Mesenchymal stem cell (in vitro differentiated cells and primary cell): ENCODE measurements at regions not wholly inside any gene's neighbourhood (a gene's known extent, or its start where the extent isn't known, plus 50 kb on each side); places are given as distances from the start of the nearest gene placed in this dataset.

Experiments used
- DNase-seq: peaks from one replicate; pipeline ENCODE4 v3.0.0-alpha.2; 2013
- H2AFZ ChIP-seq: one replicate; pipeline ENCODE4 v1.6.1; 2013; ENCODE audit warnings: low read depth, mild to moderate bottlenecking, control low read depth, inconsistent platforms, low read length, moderate library complexity
- H2AK5ac ChIP-seq: 2 replicates; pipeline ENCODE4 v1.6.1; 2013; ENCODE audit warnings: low read length, moderate library complexity, mild to moderate bottlenecking, inconsistent platforms; ENCODE audit not compliant: severe bottlenecking
- H2BK120ac ChIP-seq: one replicate; pipeline ENCODE4 v1.6.1; 2013; ENCODE audit warnings: low read depth, mild to moderate bottlenecking, inconsistent platforms, low read length, moderate library complexity
- H2BK12ac ChIP-seq, 2 experiments: one replicate each; pipeline ENCODE4 v1.6.1; 2013; ENCODE audit warnings: inconsistent platforms in 2 of 2, low read length in 2 of 2, mild to moderate bottlenecking in 2 of 2, moderate library complexity in 2 of 2, control low read depth in 1 of 2
- H2BK15ac ChIP-seq: one replicate; pipeline ENCODE4 v1.6.1; 2013; ENCODE audit warnings: mild to moderate bottlenecking, low read depth, inconsistent platforms; ENCODE audit not compliant: poor library complexity, severe bottlenecking
- H2BK5ac ChIP-seq: 2 replicates; pipeline ENCODE4 v1.6.1; 2013; ENCODE audit warnings: low read depth, mild to moderate bottlenecking, low read length, control low read depth, inconsistent platforms; ENCODE audit not compliant: poor library complexity, severe bottlenecking
- H3K14ac ChIP-seq, 2 experiments: one replicate each; pipeline ENCODE4 v1.6.1; 2013; ENCODE audit warnings: inconsistent platforms in 2 of 2, low read length in 2 of 2, control low read depth in 1 of 2, mild to moderate bottlenecking in 1 of 2, moderate library complexity in 1 of 2
- H3K18ac ChIP-seq, 2 experiments: one replicate each; pipeline ENCODE4 v1.6.1; 2013; ENCODE audit warnings: inconsistent platforms in 2 of 2, low read length in 2 of 2, control low read depth in 1 of 2, low read depth in 1 of 2, mild to moderate bottlenecking in 1 of 2
- H3K23ac ChIP-seq, 2 experiments: one replicate each; pipeline ENCODE4 v1.6.1; 2013; ENCODE audit warnings: inconsistent platforms in 2 of 2, low read length in 2 of 2, mild to moderate bottlenecking in 2 of 2, moderate library complexity in 2 of 2, control low read depth in 1 of 2
- H3K27ac ChIP-seq: 2 replicates; pipeline ENCODE4 v1.5.1; 2013; ENCODE audit warnings: mild to moderate bottlenecking, moderate library complexity, low read length, control low read depth, inconsistent platforms; ENCODE audit not compliant: poor library complexity, severe bottlenecking
- H3K27me3 ChIP-seq, 2 experiments: 2 replicates each; pipeline versions ENCODE4 v1.6.1 to v1.7.0; 2013; ENCODE audit warnings: low read length in 2 of 2, mild to moderate bottlenecking in 2 of 2, moderate library complexity in 2 of 2, control low read depth in 1 of 2, inconsistent platforms in 1 of 2; ENCODE audit not compliant: control insufficient read depth in 1 of 2, insufficient read depth in 1 of 2
- H3K36me3 ChIP-seq, 2 experiments: 2 replicates each; pipeline versions ENCODE4 v1.6.1 to v1.7.0; 2013; ENCODE audit warnings: low read length in 2 of 2, control low read depth in 1 of 2, inconsistent platforms in 1 of 2, low read depth in 1 of 2, mild to moderate bottlenecking in 1 of 2; ENCODE audit not compliant: insufficient read depth in 2 of 2, control insufficient read depth in 1 of 2
- H3K4ac ChIP-seq, 2 experiments: one replicate each; pipeline ENCODE4 v1.6.1; 2013; ENCODE audit warnings: inconsistent platforms in 2 of 2, low read length in 2 of 2, mild to moderate bottlenecking in 2 of 2, moderate library complexity in 2 of 2, control low read depth in 1 of 2, low read depth in 1 of 2
- H3K4me1 ChIP-seq: 2 replicates; pipeline ENCODE4 v1.6.1; 2013; ENCODE audit warnings: low read depth, low read length, control low read depth; ENCODE audit not compliant: control insufficient read depth, insufficient read depth
- H3K4me2 ChIP-seq: 2 replicates; pipeline ENCODE4 v1.6.1; 2013; ENCODE audit warnings: low read length, mild to moderate bottlenecking, inconsistent platforms; ENCODE audit not compliant: poor library complexity, severe bottlenecking
- H3K4me3 ChIP-seq, 2 experiments: 2 replicates each; pipeline versions ENCODE4 v1.5.1 to v1.7.0; 2013; ENCODE audit warnings: low read length in 2 of 2, mild to moderate bottlenecking in 2 of 2, control low read depth in 1 of 2, low read depth in 1 of 2; ENCODE audit not compliant: insufficient read depth in 1 of 2
- H3K79me1 ChIP-seq: replicated peaks from 2 replicates; pipeline ENCODE4 v1.6.1; 2013; ENCODE audit warnings: mild to moderate bottlenecking, control low read depth, low read length, inconsistent platforms; ENCODE audit not compliant: poor library complexity, severe bottlenecking
- H3K9ac ChIP-seq: 2 replicates; pipeline ENCODE4 v1.7.0; 2013; ENCODE audit warnings: mild to moderate bottlenecking, low read length, moderate library complexity
- H3K9me3 ChIP-seq: 2 replicates; pipeline ENCODE4 v1.7.0; 2013; ENCODE audit warnings: mild to moderate bottlenecking, low read length; ENCODE audit not compliant: control insufficient read depth
- H4K8ac ChIP-seq: one replicate; pipeline ENCODE4 v1.6.1; 2013; ENCODE audit warnings: inconsistent platforms, mild to moderate bottlenecking, low read length, moderate library complexity
- H4K91ac ChIP-seq: one replicate; pipeline ENCODE4 v1.6.1; 2013; ENCODE audit warnings: mild to moderate bottlenecking, low read length, inconsistent platforms
- whole genome bisulfite sequencing: methylation state at CpG from one replicate; pipeline ENCODE4 v1.1.7; 2013; ENCODE audit warnings: mixed read lengths; 5-methylcytosine and 5-hydroxymethylcytosine counted together

- Histone ChIP-seq H3K27ac (no peak overlapping the region), H3K23ac (no peak overlapping the region), H3K14ac (no peak overlapping the region), H3K4me3 (no peak overlapping the region), H2BK15ac (no peak overlapping the region), H3K27me3 (no peaks in the 10 kb centered on the region), H3K4me2 (no peak overlapping the region), H3K9me3 (no peaks in the 10 kb centered on the region), H3K79me1 (peaks cover 19% of the 10 kb centered on the region), H3K36me3 (peaks cover 0 to 4% of the 10 kb centered on the region in 2 experiments), H2BK5ac (no peak overlapping the region), H2BK12ac (no peak overlapping the region), H3K18ac (no peak overlapping the region), H2AK5ac (no peak overlapping the region), H3K9ac (no peak overlapping the region), H4K91ac (no peak overlapping the region), H3K4me1 (no peaks in the 10 kb centered on the region), H2AFZ (no peak overlapping the region), H4K8ac (no peak overlapping the region), H3K4ac (no peak overlapping the region), H2BK120ac (no peak overlapping the region)
- no peak for DNase-seq
- WGBS, result 97% methylated on average over 3 of the region's 4 CpGs
These were observed 78.0 kb downstream of the CYRIA start for GRCh38 chr2:16587601-16588000.

- H4K8ac ChIP-seq, result no peak overlapping the region
- no peak overlapping the region for H4K91ac ChIP-seq
- H3K9me3 ChIP-seq, result no peaks in the 10 kb centered on the region
- no peak overlapping the region for H3K27ac ChIP-seq
- no peak overlapping the region for H3K23ac ChIP-seq
- no peak overlapping the region for H2BK12ac ChIP-seq
- no peak overlapping the region for H3K14ac ChIP-seq
- H3K9ac ChIP-seq, result no peak overlapping the region
- H3K79me1 ChIP-seq, result peaks cover 17% of the 10 kb centered on the region
- H3K27me3 ChIP-seq, result no peaks in the 10 kb centered on the region
- no peak overlapping the region for H3K4me3 ChIP-seq
- H3K18ac ChIP-seq, result no peak overlapping the region
- no peaks in the 10 kb centered on the region for H3K4me1 ChIP-seq
- no peak overlapping the region for H3K4ac ChIP-seq
- H2BK15ac ChIP-seq, result no peak overlapping the region
- H3K36me3 ChIP-seq, result peaks cover 0 to 4% of the 10 kb centered on the region in 2 experiments
- H3K4me2 ChIP-seq, result no peak overlapping the region
- WGBS, result 74% methylated on average over 1 of the region's 2 CpGs
- no peak overlapping the region for H2BK5ac ChIP-seq
- H2BK120ac ChIP-seq, result no peak overlapping the region
- no peak for DNase-seq
- no peak overlapping the region for H2AFZ ChIP-seq
- no peak overlapping the region for H2AK5ac ChIP-seq
These were observed 80.7 kb downstream of the CYRIA start for GRCh38 chr2:16584824-16585540.

GRCh38 chr2:16584084-16584483 is 81.5 kb downstream of the CYRIA start:
- H3K79me1 ChIP-seq, result peaks cover 19% of the 10 kb centered on the region
- no peaks in the 10 kb centered on the region for H3K9me3 ChIP-seq
- H3K18ac ChIP-seq, result no peak overlapping the region
- WGBS, result 75% methylated on average over 2 of the region's 2 CpGs
- no peak overlapping the region for H3K4me3 ChIP-seq
- H3K14ac ChIP-seq, result no peak overlapping the region
- no peak overlapping the region for H3K4me2 ChIP-seq
- no peaks in the 10 kb centered on the region for H3K4me1 ChIP-seq
- no peak overlapping the region for H3K9ac ChIP-seq
- H2BK5ac ChIP-seq, result no peak overlapping the region
- no peak overlapping the region for H4K8ac ChIP-seq
- no peak overlapping the region for H2BK120ac ChIP-seq
- H2AFZ ChIP-seq, result no peak overlapping the region
- H3K4ac ChIP-seq, result no peak overlapping the region
- no peak overlapping the region for H3K23ac ChIP-seq
- no peaks in the 10 kb centered on the region for H3K27me3 ChIP-seq
- no peak for DNase-seq
- H3K27ac ChIP-seq, result no peak overlapping the region
- H2BK12ac ChIP-seq, result no peak overlapping the region
- no peak overlapping the region for H2AK5ac ChIP-seq
- no peak overlapping the region for H2BK15ac ChIP-seq
- H3K36me3 ChIP-seq, result peaks cover 0 to 4% of the 10 kb centered on the region in 2 experiments
- H4K91ac ChIP-seq, result no peak overlapping the region

- no peak overlapping the region for H4K91ac ChIP-seq
- H2AFZ ChIP-seq, result no peak overlapping the region
- H3K14ac ChIP-seq, result no peak overlapping the region
- H2BK15ac ChIP-seq, result no peak overlapping the region
- H3K9me3 ChIP-seq, result no peaks in the 10 kb centered on the region
- no peak overlapping the region for H3K18ac ChIP-seq
- WGBS, result 86% methylated on average over 1 of the region's 1 CpG
- no peak overlapping the region for H2AK5ac ChIP-seq
- peaks cover 3% of the 10 kb centered on the region for H3K4me1 ChIP-seq
- no peak overlapping the region for H2BK12ac ChIP-seq
- peaks cover 14% of the 10 kb centered on the region for H3K79me1 ChIP-seq
- no peak overlapping the region for H4K8ac ChIP-seq
- no peak overlapping the region for H2BK120ac ChIP-seq
- DNase-seq, result no peak
- H2BK5ac ChIP-seq, result no peak overlapping the region
- H3K4me3 ChIP-seq, result no peak overlapping the region
- H3K9ac ChIP-seq, result no peak overlapping the region
- no peak overlapping the region for H3K27ac ChIP-seq
- no peak overlapping the region for H3K4me2 ChIP-seq
- H3K27me3 ChIP-seq, result no peaks in the 10 kb centered on the region
- no peak overlapping the region for H3K23ac ChIP-seq
- H3K36me3 ChIP-seq, result no peaks in the 10 kb centered on the region
- no peak overlapping the region for H3K4ac ChIP-seq
These were observed 84.4 kb downstream of the CYRIA start for GRCh38 chr2:16581241-16581640.
